NCI-H1092 treated with DMSO at 0.1 percent for 48 hours (cell line): ENCODE measurements at regions not wholly inside any gene's neighbourhood (a gene's known extent, or its start where the extent isn't known, plus 50 kb on each side); places are given as distances from the start of the nearest gene placed in this dataset.

Source experiments
- DNase-seq: peaks from one replicate; lab custom pipeline; 2025; lab: John Stamatoyannopoulos, UW

DNA sequence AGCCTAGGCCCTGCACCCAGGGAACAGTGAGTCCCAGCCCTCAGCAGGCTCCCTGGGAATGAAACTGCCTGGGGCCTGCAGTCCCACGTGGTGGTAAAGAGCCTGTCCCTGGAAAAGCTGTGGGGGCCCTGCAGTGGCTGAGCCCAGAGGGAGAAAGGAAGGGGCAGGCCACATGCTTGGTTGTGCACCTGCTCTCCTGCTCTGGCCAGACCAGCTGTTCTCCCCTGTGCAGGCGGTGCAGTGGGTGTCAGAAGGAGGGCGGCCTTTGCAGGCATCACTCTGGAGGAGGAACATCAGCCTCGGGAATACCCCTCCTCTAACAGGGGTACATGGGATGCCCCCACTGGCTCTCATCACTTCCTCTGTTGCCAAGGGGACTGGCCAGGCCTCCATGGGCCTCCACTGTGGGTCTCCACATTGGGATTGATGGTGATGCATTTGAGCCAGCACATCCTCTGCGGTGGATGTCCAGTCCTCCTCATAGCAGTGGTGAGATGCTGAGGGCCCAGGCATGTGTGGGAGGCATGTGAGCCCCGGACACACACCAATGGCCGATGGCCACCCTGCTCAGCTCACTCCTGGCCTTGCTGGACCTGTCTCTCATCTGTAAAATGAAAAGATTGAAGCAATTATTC, 690.4 kb downstream of the BRD1 start:
- DNase-seq = no peak

- no peak for DNase-seq
Observed at GRCh38 chr22:49136816-49137180, 690.9 kb downstream of the BRD1 start.

GRCh38 chr22:49136041-49136815, 691.4 kb downstream of the BRD1 start:
- DNase-seq = no peak

DNA sequence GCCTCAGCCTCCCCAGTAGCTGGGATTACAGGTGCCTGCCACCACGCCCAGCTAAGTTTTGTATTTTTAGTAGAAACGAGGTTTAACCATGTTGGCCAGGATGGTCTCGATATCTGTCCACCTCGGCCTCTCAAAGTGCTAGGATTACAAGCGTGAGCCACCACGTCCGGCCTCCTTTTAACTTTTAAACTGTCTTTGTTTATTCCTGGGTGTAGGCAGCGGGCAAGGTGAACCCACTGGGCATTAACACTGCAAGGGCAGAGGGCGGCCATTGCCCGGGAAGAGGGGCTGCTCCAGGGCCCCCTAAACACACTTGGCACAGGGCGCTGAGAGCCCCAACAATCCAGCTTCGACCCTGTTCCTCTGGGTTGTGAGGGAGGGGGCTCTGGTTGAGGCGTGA, 693.6 kb downstream of the BRD1 start:
- DNase-seq = no peak

GRCh38 chr22:49133541-49133940, 694.1 kb downstream of the BRD1 start:
- DNase-seq = no peak

DNA sequence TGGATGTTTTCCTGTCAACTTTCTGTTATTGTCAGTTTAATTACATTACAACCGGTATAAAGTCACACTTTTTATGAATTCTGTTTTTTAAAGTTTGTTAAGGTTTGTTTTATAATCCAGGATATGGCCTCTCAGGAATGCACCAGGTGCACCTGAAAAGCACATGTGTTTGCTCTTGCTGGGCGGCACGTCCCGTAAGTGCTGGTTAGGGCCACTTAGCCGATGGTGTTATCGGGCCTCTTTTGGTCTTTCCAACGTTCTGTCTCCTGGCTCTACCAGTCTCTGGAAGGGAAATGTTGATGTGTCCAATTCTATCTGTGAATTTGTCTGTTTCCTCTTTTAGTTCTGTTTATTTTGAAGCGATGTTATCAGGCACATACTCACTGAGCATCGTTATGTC, 695.7 kb downstream of the BRD1 start:
- DNase-seq = no peak

GRCh38 chr22:49129736-49130135, 697.9 kb downstream of the BRD1 start:
- DNase-seq = no peak

GRCh38 chr22:49128874-49129273, 698.8 kb downstream of the BRD1 start:
- no peak for DNase-seq

DNA sequence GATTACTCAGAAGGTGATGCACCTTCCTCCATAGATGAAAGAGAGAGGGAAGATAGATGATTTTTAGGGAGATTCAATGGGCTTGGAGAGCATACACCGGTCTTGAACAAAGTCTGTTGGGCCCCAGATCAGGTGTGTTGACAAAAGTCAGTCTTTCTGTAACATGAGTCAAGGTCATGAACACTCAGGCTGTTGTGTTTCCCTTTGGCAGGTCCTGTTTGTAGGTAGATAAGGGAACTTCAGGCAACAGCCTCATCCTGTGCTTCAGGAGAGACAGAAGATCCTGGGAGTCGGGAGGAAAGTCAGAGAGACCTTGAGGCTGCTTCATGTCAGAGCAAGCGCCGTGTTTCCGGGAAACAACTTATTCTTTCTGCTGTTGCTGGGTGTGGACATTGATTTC, 703.1 kb downstream of the BRD1 start:
- DNase-seq = no peak

GRCh38 chr22:49123621-49124192, 704.0 kb downstream of the BRD1 start:
- no peak for DNase-seq

- no peak for DNase-seq
Observed at GRCh38 chr22:49119551-49119952, 708.1 kb downstream of the BRD1 start.

GRCh38 chr22:49118065-49118464, 709.6 kb downstream of the BRD1 start:
- DNase-seq = no peak

GRCh38 chr22:49117486-49117885, 710.2 kb downstream of the BRD1 start:
- no peak for DNase-seq

- no peak for DNase-seq
Observed at GRCh38 chr22:49116486-49117120, 711.1 kb downstream of the BRD1 start.

DNA sequence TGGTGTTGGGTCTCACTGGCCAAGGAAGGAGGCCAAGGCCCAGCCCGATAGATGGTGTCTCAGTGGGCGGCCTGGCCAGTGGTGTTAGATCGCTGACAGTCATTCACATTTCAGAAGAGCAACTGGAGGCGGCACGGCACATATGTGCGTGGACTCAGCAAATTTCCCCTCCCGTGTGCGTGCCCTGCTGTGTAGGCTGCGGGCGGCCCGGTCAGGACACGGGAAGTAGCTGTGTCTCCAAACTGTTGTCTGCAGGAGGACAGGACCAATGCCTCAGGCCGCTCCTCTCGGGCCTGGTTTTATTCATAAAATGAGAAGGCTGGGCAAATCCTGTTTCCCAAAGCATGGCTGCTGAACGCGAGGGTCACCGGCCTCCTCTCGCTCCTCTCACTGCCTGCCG, 711.7 kb downstream of the BRD1 start:
- no peak for DNase-seq

DNA sequence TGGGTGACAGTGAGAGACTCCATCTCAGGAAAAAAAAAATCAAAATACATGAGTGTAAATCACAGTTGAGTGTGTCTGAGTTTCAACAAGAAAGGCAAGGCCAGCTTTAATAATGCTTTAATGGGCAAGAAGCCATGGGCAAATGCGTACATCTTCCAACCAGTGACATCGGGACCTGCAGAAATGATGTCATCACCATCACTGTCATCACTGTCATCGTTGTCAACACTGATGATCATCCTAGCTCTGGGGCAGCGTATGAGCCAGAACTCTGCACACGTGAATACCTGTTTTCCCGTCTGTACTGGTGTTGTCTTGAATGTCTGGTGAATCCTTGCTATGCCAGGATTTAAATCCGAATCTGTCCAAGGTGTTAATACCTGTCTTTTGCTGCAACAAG, 712.5 kb downstream of the BRD1 start:
- DNase-seq = no peak

DNA sequence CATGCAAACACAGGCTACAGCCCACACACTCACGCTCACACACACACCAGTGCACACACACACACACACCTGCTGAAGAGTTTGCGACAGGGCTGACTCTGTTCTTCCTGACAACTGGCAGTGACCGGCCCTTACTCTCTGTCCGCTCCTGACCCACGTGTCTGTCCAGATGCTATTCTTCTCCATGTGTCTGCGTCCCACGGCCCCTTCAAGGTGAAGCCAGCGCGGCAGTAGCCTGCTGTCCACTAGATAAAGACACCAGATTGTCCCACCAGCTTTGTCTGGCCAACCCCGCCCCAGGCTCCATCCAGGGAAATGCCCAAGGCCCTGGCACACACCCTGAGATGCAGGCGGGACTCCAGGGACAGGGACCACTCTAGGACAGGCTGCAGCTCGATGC, 713.9 kb downstream of the BRD1 start:
- DNase-seq = no peak

- DNase-seq = no peak
Observed at GRCh38 chr22:49112661-49113626, 714.7 kb downstream of the BRD1 start.

DNA sequence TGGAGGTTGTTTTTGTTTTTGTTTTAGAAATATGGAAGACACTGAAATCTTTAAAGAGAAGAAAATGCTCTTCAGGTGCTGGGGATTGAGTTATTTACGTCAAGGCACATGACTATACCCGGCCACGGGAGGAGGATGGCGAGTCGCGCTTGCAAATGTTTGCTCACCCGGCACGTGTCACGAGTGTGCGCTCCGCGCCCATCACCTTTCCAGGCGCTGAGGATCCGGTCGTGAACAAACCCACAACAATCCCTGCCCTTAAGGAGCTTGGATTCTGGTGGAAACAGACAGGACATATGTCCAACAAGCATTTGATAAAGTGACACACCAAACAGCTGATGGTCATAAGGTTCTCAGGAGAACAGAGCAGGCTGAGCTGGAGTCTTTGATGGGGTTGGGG, 715.5 kb downstream of the BRD1 start:
- DNase-seq = no peak

- no peak for DNase-seq
Observed at GRCh38 chr22:49111085-49111484, 716.6 kb downstream of the BRD1 start.

DNA sequence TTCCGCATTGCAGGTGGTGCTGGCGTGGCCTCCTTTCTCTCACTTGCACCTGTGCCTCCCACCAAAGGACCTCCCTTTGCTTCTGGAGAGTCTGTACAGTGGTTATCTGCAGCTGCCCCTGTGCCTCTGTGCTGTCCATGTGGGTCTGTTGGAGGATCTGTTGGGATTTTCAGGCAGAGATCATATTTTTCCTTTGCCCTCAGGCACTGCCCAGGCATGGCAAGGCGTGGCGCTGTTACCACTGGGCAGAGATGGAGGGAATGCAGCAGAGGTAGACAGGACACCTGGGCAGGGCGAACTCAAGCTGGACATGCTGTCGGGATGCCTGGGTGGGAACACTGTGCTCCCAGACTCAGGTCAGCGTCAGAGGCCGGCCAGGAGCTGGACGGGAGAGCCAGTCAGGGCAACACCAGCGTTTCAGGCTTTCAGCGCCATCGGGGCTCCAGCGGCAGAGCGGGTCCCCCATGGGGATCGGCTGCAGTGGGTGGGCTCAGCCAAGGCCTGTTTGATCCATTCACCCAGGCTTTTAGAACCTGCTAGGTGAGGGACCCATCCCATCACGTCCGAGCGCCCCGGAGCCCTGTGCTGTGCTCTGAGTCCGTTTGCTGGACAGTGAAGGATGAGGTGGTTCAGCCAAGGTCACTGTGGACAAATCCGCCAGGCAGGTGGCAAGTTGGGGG, 718.9 kb downstream of the BRD1 start:
- no peak for DNase-seq
